H1 (cell line): ENCODE measurements at regions not wholly inside any gene's neighbourhood (a gene's known extent, or its start where the extent isn't known, plus 50 kb on each side); places are given as distances from the start of the nearest gene placed in this dataset.

Experiments used
- BACH1 ChIP-seq: IDR thresholded peaks from 2 replicates; pipeline ENCODE4 v1.6.1; 2012; ENCODE audit warnings: low read length, improper control_type of control experiment
- CEBPB ChIP-seq: IDR thresholded peaks from 2 replicates; pipeline ENCODE4 v1.6.1; 2012; ENCODE audit warnings: low read depth, low read length
- EZH2 ChIP-seq: fragments of 200-600 bp; sonication (generic); IDR thresholded peaks from 2 replicates; pipeline ENCODE4 v1.7.1; 2012; ENCODE audit warnings: low read depth, mild to moderate bottlenecking, moderate library complexity, low read length, inconsistent platforms; ENCODE audit not compliant: severe bottlenecking
- KDM5A ChIP-seq: fragments of 200-600 bp; IDR thresholded peaks from 2 replicates; pipeline ENCODE4 v1.7.1; 2012; ENCODE audit warnings: mild to moderate bottlenecking, low read length, inconsistent platforms, mixed read lengths
- NANOG ChIP-seq: IDR thresholded peaks from 2 replicates; pipeline ENCODE4 v1.6.1; 2011; ENCODE audit warnings: low read length, low read depth, mild to moderate bottlenecking, inconsistent platforms; ENCODE audit not compliant: insufficient read depth, poor library complexity, severe bottlenecking
- PHF8 ChIP-seq: fragments of 200-600 bp; sonication (generic); conservative IDR thresholded peaks from 2 replicates; pipeline ENCODE4 v1.7.1; 2012; ENCODE audit warnings: low read depth, mild to moderate bottlenecking, inconsistent platforms, low read length, moderate library complexity
- SIRT6 ChIP-seq: IDR thresholded peaks from one replicate; pipeline ENCODE4 v1.7.1; 2012; ENCODE audit warnings: low read length, inconsistent platforms
- SRF ChIP-seq: IDR thresholded peaks from 2 replicates; pipeline ENCODE4 v1.6.1; 2011; ENCODE audit warnings: mild to moderate bottlenecking, low read depth, low read length, moderate library complexity

DNA sequence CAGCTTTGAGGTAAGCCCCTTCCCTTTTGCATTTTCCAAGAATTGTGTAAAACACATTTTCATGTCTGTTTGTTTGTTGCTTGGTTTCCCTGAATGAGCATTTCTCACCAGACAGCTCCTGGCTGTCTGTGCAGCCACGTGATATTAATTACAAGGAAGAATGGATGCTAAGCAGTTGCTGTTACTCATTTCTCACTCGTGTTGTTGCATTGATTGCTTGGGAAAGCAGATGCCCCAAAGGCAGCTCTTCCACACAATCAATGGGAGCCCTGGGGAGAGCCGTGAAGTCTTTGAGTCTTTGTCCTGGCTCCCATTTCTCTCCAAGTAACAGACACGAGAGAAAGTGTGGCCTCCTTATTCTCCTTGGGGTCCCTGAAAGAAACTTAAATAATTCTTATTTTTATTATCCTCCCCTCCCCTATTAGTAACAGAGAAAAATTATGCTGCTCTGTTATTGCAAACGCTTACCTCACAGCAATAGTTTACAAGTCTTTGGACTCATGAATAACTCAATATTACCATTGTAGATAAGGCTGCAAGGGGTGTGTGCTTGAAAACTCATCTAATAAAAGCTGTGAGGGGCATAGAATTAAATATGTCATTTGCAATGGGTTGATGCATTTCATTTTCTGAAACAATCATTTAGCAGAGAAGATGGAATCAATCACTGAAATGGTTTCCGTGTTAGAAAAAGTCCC, 127.7 kb upstream of the CAMK1G start (continued):
- TF ChIP-seq EZH2 (no peak), SRF (no peak), PHF8 (no peak), KDM5A (no peak), NANOG (no peak), BACH1 (no peak), CEBPB (no peak), SIRT6 (no peak)
